ENCODE measurements at regions not wholly inside any gene's neighbourhood (a gene's known extent, or its start where the extent isn't known, plus 50 kb on each side); places are given as distances from the start of the nearest gene placed in this dataset.
"Not testable (repeated sequence)": the region's sequence is repeated elsewhere in the genome, so short reads cannot be mapped to it uniquely, and the experiment has no call there.

- Histone ChIP-seq H3K4me1 (ENCODE audit: insufficient read depth, insufficient read length) (no peaks in the 10 kb centered on the region), H3K4me3 (ENCODE audit: insufficient read length, low read depth) (no peak overlapping the region), H3K27me3 (ENCODE audit: insufficient read depth, insufficient read length) (no peaks in the 10 kb centered on the region), H3K9me3 (ENCODE audit: insufficient read depth, low read length) (no peaks in the 10 kb centered on the region), H3K36me3 (ENCODE audit: insufficient read depth, insufficient read length, low read length) (no peaks in the 10 kb centered on the region), H3K9ac (ENCODE audit: insufficient read length, low read depth) (no peak overlapping the region)
- no peak for TF ChIP-seq ZNF274 (IDR thresholded peaks at IDR 0.05; ENCODE audit: low read depth, low read length)
- no peak for TF ChIP-seq SUZ12 (IDR thresholded peaks at IDR 0.05; ENCODE audit: extremely low read depth, insufficient read depth, insufficient read length)
- no peak for TF ChIP-seq YY1 (IDR thresholded peaks at IDR 0.05; ENCODE audit: insufficient read depth, insufficient read length)
- no peak for DNase-seq (ENCODE audit: low read depth, low spot score)
These were observed 321.5 kb upstream of the CADM2 start for GRCh38 chr3:84637272-84637671.

GRCh38 chr3:84666468-84666867, 292.3 kb upstream of the CADM2 start:
- H3K36me3 ChIP-seq (ENCODE audit: insufficient read depth, insufficient read length, low read length): no peaks in the 10 kb centered on the region
- no peaks in the 10 kb centered on the region for H3K9me3 ChIP-seq (ENCODE audit: insufficient read depth, low read length)
- no peak for TF ChIP-seq SUZ12 (IDR thresholded peaks at IDR 0.05; ENCODE audit: extremely low read depth, insufficient read depth, insufficient read length)
- no peak for TF ChIP-seq YY1 (IDR thresholded peaks at IDR 0.05; ENCODE audit: insufficient read depth, insufficient read length)
- no peak for TF ChIP-seq ZNF274 (IDR thresholded peaks at IDR 0.05; ENCODE audit: low read depth, low read length)
- H3K4me1 ChIP-seq (ENCODE audit: insufficient read depth, insufficient read length): no peaks in the 10 kb centered on the region
- DNase-seq (ENCODE audit: low read depth, low spot score): no peak
- H3K9ac ChIP-seq (ENCODE audit: insufficient read length, low read depth): no peak overlapping the region
- H3K4me3 ChIP-seq (ENCODE audit: insufficient read length, low read depth): no peak overlapping the region
- no peaks in the 10 kb centered on the region for H3K27me3 ChIP-seq (ENCODE audit: insufficient read depth, insufficient read length)

GRCh38 chr3:84679211-84679610, 279.6 kb upstream of the CADM2 start:
- DNase-seq (ENCODE audit: low read depth, low spot score): no peak
- no peaks in the 10 kb centered on the region for H3K27me3 ChIP-seq (ENCODE audit: insufficient read depth, insufficient read length)
- no peak overlapping the region for H3K4me3 ChIP-seq (ENCODE audit: insufficient read length, low read depth)
- no peak overlapping the region for H3K9ac ChIP-seq (ENCODE audit: insufficient read length, low read depth)
- TF ChIP-seq SUZ12 (IDR thresholded peaks at IDR 0.05; ENCODE audit: extremely low read depth, insufficient read depth, insufficient read length): no peak
- no peak for TF ChIP-seq ZNF274 (IDR thresholded peaks at IDR 0.05; ENCODE audit: low read depth, low read length)
- H3K36me3 ChIP-seq (ENCODE audit: insufficient read depth, insufficient read length, low read length): no peaks in the 10 kb centered on the region
- no peaks in the 10 kb centered on the region for H3K9me3 ChIP-seq (ENCODE audit: insufficient read depth, low read length)
- H3K4me1 ChIP-seq (ENCODE audit: insufficient read depth, insufficient read length): no peaks in the 10 kb centered on the region

- no peak for TF ChIP-seq YY1 (IDR thresholded peaks at IDR 0.05; ENCODE audit: insufficient read depth, insufficient read length)
- no peak for TF ChIP-seq SUZ12 (IDR thresholded peaks at IDR 0.05; ENCODE audit: extremely low read depth, insufficient read depth, insufficient read length)
- H3K4me1 ChIP-seq (ENCODE audit: insufficient read depth, insufficient read length): no peaks in the 10 kb centered on the region
- no peaks in the 10 kb centered on the region for H3K27me3 ChIP-seq (ENCODE audit: insufficient read depth, insufficient read length)
- no peaks in the 10 kb centered on the region for H3K36me3 ChIP-seq (ENCODE audit: insufficient read depth, insufficient read length, low read length)
- no peak overlapping the region for H3K9ac ChIP-seq (ENCODE audit: insufficient read length, low read depth)
- DNase-seq (ENCODE audit: low read depth, low spot score): no peak
- H3K9me3 ChIP-seq (ENCODE audit: insufficient read depth, low read length): no peaks in the 10 kb centered on the region
- no peak overlapping the region for H3K4me3 ChIP-seq (ENCODE audit: insufficient read length, low read depth)
These were observed 278.1 kb upstream of the CADM2 start for GRCh38 chr3:84680700-84681099.

GRCh38 chr3:84683493-84683892, 275.3 kb upstream of the CADM2 start:
- no peak for DNase-seq (ENCODE audit: low read depth, low spot score)
- Histone ChIP-seq H3K9ac (ENCODE audit: insufficient read length, low read depth) (no peak overlapping the region), H3K4me1 (ENCODE audit: insufficient read depth, insufficient read length) (no peaks in the 10 kb centered on the region), H3K4me3 (ENCODE audit: insufficient read length, low read depth) (no peak overlapping the region), H3K27me3 (ENCODE audit: insufficient read depth, insufficient read length) (no peaks in the 10 kb centered on the region), H3K36me3 (ENCODE audit: insufficient read depth, insufficient read length, low read length) (no peaks in the 10 kb centered on the region), H3K9me3 (ENCODE audit: insufficient read depth, low read length) (no peaks in the 10 kb centered on the region)
- no peak for TF ChIP-seq YY1 (IDR thresholded peaks at IDR 0.05; ENCODE audit: insufficient read depth, insufficient read length)
- TF ChIP-seq SUZ12 (IDR thresholded peaks at IDR 0.05; ENCODE audit: extremely low read depth, insufficient read depth, insufficient read length): no peak
- no peak for TF ChIP-seq ZNF274 (IDR thresholded peaks at IDR 0.05; ENCODE audit: low read depth, low read length)

GRCh38 chr3:84685467-84685866, 273.3 kb upstream of the CADM2 start:
- no peaks in the 10 kb centered on the region for H3K27me3 ChIP-seq (ENCODE audit: insufficient read depth, insufficient read length)
- no peaks in the 10 kb centered on the region for H3K9me3 ChIP-seq (ENCODE audit: insufficient read depth, low read length)
- H3K36me3 ChIP-seq (ENCODE audit: insufficient read depth, insufficient read length, low read length): no peaks in the 10 kb centered on the region
- DNase-seq (ENCODE audit: low read depth, low spot score): no peak
- no peaks in the 10 kb centered on the region for H3K4me1 ChIP-seq (ENCODE audit: insufficient read depth, insufficient read length)
- H3K4me3 ChIP-seq (ENCODE audit: insufficient read length, low read depth): no peak overlapping the region
- H3K9ac ChIP-seq (ENCODE audit: insufficient read length, low read depth): no peak overlapping the region
- TF ChIP-seq ZNF274 (IDR thresholded peaks at IDR 0.05; ENCODE audit: low read depth, low read length) (no peak), YY1 (IDR thresholded peaks at IDR 0.05; ENCODE audit: insufficient read depth, insufficient read length) (no peak), SUZ12 (IDR thresholded peaks at IDR 0.05; ENCODE audit: extremely low read depth, insufficient read depth, insufficient read length) (no peak)

GRCh38 chr3:84692261-84692660, 266.5 kb upstream of the CADM2 start:
- Histone ChIP-seq H3K4me3 (ENCODE audit: insufficient read length, low read depth) (no peak overlapping the region), H3K4me1 (ENCODE audit: insufficient read depth, insufficient read length) (no peaks in the 10 kb centered on the region), H3K9me3 (ENCODE audit: insufficient read depth, low read length) (no peaks in the 10 kb centered on the region), H3K27me3 (ENCODE audit: insufficient read depth, insufficient read length) (no peaks in the 10 kb centered on the region), H3K9ac (ENCODE audit: insufficient read length, low read depth) (no peak overlapping the region), H3K36me3 (ENCODE audit: insufficient read depth, insufficient read length, low read length) (no peaks in the 10 kb centered on the region)
- TF ChIP-seq YY1 (IDR thresholded peaks at IDR 0.05; ENCODE audit: insufficient read depth, insufficient read length) (no peak), ZNF274 (IDR thresholded peaks at IDR 0.05; ENCODE audit: low read depth, low read length) (no peak), SUZ12 (IDR thresholded peaks at IDR 0.05; ENCODE audit: extremely low read depth, insufficient read depth, insufficient read length) (no peak)
- DNase-seq (ENCODE audit: low read depth, low spot score): no peak

GRCh38 chr3:84710288-84710687, 248.5 kb upstream of the CADM2 start:
- H3K9me3 ChIP-seq (ENCODE audit: insufficient read depth, low read length); H3K4me1 ChIP-seq (ENCODE audit: insufficient read depth, insufficient read length); H3K36me3 ChIP-seq (ENCODE audit: insufficient read depth, insufficient read length, low read length); H3K9ac ChIP-seq (ENCODE audit: insufficient read length, low read depth); DNase-seq (ENCODE audit: low read depth, low spot score); H3K27me3 ChIP-seq (ENCODE audit: insufficient read depth, insufficient read length); H3K4me3 ChIP-seq (ENCODE audit: insufficient read length, low read depth): not testable (repeated sequence)
